ENCODE measurements at regions not wholly inside any gene's neighbourhood (a gene's known extent, or its start where the extent isn't known, plus 50 kb on each side); places are given as distances from the start of the nearest gene placed in this dataset.

DNA sequence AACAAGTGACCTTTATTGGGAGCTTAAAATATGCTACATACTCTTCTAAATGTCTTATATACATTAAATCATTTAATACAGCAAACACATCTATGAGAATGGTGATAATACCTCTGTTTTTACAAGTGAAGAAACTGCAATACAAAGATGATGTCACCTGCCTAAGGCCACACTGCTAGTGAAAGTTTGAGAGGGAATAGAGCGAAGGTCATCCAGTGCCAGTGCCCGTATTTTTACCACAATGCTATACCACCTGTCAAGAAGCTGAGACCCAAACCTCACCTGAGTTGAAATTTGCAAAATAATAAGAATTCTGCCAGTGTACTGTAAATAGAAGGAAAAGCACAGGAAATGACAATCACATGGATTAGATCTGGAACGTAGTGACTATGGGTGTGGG is 200.4 kb upstream of the TMPRSS15 start:
- TF ChIP-seq, protein P1, sequence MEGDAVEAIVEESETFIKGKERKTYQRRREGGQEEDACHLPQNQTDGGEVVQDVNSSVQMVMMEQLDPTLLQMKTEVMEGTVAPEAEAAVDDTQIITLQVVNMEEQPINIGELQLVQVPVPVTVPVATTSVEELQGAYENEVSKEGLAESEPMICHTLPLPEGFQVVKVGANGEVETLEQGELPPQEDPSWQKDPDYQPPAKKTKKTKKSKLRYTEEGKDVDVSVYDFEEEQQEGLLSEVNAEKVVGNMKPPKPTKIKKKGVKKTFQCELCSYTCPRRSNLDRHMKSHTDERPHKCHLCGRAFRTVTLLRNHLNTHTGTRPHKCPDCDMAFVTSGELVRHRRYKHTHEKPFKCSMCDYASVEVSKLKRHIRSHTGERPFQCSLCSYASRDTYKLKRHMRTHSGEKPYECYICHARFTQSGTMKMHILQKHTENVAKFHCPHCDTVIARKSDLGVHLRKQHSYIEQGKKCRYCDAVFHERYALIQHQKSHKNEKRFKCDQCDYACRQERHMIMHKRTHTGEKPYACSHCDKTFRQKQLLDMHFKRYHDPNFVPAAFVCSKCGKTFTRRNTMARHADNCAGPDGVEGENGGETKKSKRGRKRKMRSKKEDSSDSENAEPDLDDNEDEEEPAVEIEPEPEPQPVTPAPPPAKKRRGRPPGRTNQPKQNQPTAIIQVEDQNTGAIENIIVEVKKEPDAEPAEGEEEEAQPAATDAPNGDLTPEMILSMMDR (IDR thresholded peaks at IDR 0.05; ENCODE audit: low read depth, low read length): no peak
- no peak for DNase-seq (ENCODE audit: extremely low read depth, low read depth)

DNA sequence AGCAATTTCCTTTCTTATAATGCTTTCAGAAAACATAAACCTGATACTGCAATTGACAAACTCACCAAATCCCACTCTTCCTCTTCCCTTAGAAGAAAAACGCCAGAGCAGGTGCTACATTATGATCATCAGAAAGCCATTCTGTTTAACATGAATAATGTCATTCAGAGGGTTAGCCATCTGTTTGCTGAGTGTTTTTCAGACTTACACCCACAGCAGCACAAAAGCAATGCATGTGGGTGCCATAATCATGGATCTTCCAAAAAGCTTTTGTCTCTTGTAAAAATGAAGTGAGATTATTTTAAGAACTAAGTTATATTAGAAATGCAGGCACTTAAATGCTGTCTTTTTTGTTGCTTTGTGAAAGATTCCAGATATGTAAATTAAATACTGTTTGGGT is 204.6 kb upstream of the TMPRSS15 start:
- TF ChIP-seq, protein P1 (IDR thresholded peaks at IDR 0.05; ENCODE audit: low read depth, low read length): no peak
- DNase-seq (ENCODE audit: extremely low read depth, low read depth): no peak

DNA sequence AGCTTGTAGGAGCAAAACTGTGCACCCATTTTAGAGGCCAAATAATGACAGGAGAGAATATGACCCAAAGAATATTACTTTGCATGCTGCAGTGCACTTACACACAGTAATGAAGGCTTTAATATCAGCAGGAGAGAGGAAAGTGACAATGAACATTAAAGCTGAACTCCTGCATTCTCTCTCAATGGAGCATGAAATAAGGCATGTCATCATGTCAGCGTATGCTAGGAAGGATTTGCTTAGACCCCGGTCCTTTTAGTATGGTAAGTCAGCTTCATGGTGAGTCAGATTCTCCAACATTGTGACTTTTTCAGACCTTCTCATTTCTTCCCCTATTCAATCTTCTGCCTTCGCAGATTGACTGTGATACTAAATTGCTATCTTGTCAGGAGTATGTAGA is 210.7 kb upstream of the TMPRSS15 start:
- DNase-seq (ENCODE audit: extremely low read depth, low read depth): no peak
- TF ChIP-seq, protein P1 (IDR thresholded peaks at IDR 0.05; ENCODE audit: low read depth, low read length): no peak

- TF ChIP-seq, protein P1 (IDR thresholded peaks at IDR 0.05; ENCODE audit: low read depth, low read length): no peak
- DNase-seq (ENCODE audit: extremely low read depth, low read depth): no peak
Observed at GRCh38 chr21:18617291-18617690, 213.7 kb upstream of the TMPRSS15 start.

DNA sequence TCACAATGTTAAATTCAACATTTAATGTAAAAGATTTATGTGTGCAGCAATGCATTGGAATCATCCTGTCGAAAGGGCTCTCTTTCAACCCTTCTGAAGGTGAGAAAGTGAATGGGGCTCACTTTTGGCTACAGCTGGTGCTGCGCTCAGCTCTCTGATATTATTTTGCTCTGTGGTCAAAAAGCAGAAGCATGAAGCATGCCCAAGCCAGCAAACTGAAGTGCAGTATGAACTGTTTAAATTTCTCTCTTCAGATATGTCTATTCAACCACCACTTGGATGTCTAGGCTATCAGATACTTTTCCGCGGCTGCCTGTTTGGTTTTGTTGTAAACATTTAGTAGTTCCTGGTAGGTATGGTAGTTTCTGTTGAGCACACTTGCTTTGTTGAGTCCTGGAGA is 216.9 kb upstream of the TMPRSS15 start:
- no peak for DNase-seq (ENCODE audit: extremely low read depth, low read depth)
- TF ChIP-seq, protein P1 (IDR thresholded peaks at IDR 0.05; ENCODE audit: low read depth, low read length): no peak

DNA sequence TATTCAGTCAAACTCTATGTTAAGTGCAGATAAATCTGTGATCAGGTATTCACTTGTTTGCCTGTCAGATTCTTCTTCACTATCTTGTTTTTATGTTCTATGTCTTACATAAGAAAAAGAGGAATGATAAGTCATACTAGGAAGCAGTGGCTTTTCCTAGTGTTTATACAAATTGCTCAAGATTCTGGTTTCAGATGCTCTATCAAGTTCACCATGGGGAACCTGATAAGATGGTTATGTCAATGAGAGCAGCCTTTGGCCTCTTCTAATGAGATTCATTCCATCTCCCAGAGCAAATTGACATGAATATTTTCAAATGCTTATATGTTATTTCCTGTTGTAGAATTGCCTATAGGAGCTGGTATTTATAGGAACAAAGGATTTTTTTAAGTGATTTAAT is 218.8 kb upstream of the TMPRSS15 start:
- TF ChIP-seq, protein P1 (IDR thresholded peaks at IDR 0.05; ENCODE audit: low read depth, low read length): no peak
- DNase-seq (ENCODE audit: extremely low read depth, low read depth): no peak

- no peak for DNase-seq (ENCODE audit: extremely low read depth, low read depth)
- TF ChIP-seq, protein P1 (IDR thresholded peaks at IDR 0.05; ENCODE audit: low read depth, low read length): no peak
Observed at GRCh38 chr21:18630446-18630845, 226.9 kb upstream of the TMPRSS15 start.
